ENCODE measurements at regions not wholly inside any gene's neighbourhood (a gene's known extent, or its start where the extent isn't known, plus 50 kb on each side); places are given as distances from the start of the nearest gene placed in this dataset.

DNA sequence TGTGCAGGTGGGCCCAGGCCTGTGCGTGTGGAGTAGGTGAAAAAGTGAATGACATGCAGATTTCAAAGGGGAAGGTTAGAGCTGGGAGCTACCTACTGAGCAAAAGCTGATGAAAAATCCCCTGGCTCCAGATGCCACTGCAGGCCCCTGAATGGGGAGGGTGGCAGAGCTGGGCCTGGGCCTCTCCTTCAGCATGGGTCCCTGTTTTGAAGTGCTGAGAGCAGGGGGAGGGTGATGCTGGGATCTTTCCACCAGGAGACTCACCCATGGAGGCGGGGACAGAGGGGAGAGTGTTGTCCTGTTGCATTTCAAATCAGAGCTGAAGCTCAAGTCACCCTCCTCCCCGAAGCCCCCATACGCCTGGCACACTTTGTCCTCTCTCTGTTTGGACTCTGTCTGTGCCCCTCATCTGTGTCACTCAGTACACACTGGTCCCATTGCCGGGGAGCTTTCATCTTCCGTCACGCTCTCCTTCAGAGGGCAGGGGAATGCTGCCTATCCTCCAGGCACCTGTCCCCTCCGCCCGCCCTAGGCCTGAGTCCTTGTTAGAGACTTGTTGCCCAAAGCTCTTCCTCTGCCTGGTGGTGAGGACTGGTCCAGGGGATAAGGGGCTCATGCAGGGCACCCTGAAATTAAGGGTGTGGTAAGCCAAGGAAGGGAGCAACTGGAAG lies 206.6 kb downstream of the HAUS1 start:
- TF ChIP-seq, protein P1, sequence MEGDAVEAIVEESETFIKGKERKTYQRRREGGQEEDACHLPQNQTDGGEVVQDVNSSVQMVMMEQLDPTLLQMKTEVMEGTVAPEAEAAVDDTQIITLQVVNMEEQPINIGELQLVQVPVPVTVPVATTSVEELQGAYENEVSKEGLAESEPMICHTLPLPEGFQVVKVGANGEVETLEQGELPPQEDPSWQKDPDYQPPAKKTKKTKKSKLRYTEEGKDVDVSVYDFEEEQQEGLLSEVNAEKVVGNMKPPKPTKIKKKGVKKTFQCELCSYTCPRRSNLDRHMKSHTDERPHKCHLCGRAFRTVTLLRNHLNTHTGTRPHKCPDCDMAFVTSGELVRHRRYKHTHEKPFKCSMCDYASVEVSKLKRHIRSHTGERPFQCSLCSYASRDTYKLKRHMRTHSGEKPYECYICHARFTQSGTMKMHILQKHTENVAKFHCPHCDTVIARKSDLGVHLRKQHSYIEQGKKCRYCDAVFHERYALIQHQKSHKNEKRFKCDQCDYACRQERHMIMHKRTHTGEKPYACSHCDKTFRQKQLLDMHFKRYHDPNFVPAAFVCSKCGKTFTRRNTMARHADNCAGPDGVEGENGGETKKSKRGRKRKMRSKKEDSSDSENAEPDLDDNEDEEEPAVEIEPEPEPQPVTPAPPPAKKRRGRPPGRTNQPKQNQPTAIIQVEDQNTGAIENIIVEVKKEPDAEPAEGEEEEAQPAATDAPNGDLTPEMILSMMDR (IDR thresholded peaks at IDR 0.05; ENCODE audit: insufficient read depth, low read depth, low read length, missing control alignments) = no peak
- no peak for DNase-seq (ENCODE audit: low read depth)
- H3K4me3 ChIP-seq (ENCODE audit: low read length) = no peak overlapping the region

DNA sequence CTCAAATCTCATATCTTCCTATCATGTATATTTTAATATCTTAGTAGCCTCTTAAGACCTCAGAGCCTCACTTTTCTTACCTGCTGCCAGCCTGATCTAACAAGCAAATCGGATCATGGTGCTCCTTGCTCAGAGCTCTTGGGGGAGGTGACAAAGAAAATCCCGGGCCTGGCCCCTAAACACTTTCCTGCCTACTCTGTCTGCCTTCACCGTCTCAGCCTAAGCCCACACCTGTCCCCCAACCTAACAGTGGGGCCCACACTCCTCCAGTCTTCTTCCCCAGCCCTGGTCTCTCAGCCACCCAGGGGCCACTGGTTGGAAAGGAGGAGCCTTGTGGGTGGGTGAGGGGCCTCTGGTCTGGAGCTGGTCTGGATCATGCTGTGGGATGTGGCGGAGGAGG lies 207.3 kb downstream of the HAUS1 start:
- DNase-seq (ENCODE audit: low read depth) = no peak
- H3K4me3 ChIP-seq (ENCODE audit: low read length) = no peak overlapping the region
- TF ChIP-seq, protein P1 (IDR thresholded peaks at IDR 0.05; ENCODE audit: insufficient read depth, low read depth, low read length, missing control alignments) = no peak

DNA sequence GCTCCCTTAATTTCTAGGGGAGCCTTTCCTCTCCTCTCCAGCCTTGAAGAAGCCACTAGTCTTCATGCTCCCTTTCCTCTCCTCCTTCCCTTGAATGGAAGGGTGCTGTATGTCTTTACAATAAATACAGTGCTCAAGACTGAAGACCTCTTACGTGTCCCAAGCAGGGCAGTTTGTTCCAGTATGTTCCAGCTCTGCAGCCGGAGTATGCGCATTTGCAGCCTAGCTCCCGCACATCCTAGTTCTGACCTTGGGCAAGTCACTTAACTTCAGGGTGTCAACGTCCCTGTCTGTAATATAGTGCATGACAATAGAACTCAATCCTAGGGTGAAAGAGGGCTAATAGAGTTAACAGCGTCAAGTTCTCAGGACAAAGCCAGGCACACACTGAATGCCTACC lies 208.0 kb downstream of the HAUS1 start:
- DNase-seq (ENCODE audit: low read depth) = no peak
- TF ChIP-seq, protein P1 (IDR thresholded peaks at IDR 0.05; ENCODE audit: insufficient read depth, low read depth, low read length, missing control alignments) = no peak
- H3K4me3 ChIP-seq (ENCODE audit: low read length) = no peak overlapping the region

DNA sequence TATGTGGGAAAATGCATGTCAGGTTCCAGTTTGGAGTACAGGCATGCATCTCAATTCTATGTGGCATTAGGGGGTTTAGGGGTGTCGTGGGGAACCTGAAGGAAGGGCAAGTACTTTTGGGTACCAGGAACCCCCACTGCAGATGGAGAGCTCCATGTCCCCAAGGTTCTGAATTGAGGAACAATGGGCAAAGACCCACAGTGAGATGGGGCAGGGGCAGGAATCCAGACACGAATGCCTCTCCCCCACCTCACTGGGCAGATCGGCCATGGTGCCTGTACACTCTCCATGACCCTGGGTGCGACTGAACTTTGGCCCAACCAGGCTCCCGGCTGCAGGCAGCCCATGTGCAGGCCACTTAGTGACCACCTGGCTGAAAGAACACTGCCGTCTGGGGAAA lies 209.3 kb downstream of the HAUS1 start:
- TF ChIP-seq, protein P1 (IDR thresholded peaks at IDR 0.05; ENCODE audit: insufficient read depth, low read depth, low read length, missing control alignments) = no peak
- H3K4me3 ChIP-seq (ENCODE audit: low read length) = no peak overlapping the region
- no peak for DNase-seq (ENCODE audit: low read depth)

DNA sequence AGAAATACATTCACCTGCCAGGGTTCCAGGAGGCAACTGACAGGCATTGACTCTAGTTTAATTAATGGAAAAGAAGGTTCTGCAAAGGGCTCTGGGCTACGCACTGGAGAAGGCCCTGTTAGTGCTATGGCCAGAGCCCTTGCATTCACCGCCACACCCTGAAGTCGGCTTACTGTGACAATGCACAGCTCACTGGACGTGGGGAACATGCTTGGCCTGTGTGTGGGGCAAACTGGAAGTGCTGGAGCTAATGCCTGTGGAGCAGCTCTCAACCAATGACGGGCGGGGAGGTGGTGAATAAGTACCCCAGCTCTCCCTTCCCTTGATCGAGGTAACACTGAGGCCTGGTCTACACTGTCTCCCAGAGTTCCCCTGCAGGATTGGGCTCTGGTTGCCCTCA lies 209.8 kb downstream of the HAUS1 start:
- TF ChIP-seq, protein P1 (IDR thresholded peaks at IDR 0.05; ENCODE audit: insufficient read depth, low read depth, low read length, missing control alignments) = no peak
- DNase-seq (ENCODE audit: low read depth) = no peak

DNA sequence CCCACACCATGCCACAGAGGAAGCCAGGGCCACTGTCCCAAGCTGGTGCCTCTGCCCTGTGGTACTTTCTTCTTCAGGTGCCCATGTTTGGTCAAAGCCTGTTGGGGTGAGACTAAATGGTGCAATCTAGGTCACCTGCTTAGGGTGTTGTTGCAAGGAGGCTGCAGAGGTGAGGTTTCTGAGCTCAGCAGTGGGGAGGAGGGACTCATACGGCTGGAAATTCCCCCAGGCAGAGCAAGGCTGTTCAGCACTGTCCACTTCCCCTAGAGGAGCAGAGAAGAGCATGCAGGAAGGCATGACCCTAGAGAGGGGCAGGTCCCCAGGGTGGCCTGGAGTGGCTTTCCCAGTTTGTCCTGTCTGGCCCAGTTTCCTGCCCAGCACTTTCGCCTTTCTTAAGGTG lies 211.0 kb downstream of the HAUS1 start:
- TF ChIP-seq, protein P1 (IDR thresholded peaks at IDR 0.05; ENCODE audit: insufficient read depth, low read depth, low read length, missing control alignments) = no peak
- no peak overlapping the region for H3K4me3 ChIP-seq (ENCODE audit: low read length)
- DNase-seq (ENCODE audit: low read depth) = no peak

More for the DNA sequence above, 209.8 kb downstream of the HAUS1 start:
- H3K4me3 ChIP-seq (ENCODE audit: low read length) = no peak overlapping the region

DNA sequence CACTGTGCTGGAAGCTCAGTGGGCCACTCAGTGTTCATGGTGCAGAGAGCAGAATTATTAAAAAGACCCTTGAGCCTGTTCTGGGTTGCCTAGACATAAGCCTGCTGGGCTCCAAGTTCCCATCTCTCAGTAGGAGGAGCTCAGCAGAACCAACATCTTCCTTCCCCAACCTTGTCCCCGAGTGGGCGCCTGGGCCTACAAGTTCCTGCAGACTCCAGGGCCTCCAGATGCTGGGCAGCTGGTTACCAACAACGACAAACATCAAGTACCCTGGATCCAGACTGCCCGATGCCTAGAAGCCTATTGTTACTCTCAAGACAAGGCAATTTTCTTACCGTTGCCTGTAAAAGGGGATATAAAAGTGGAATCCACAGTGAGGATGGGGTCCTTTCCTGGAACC lies 214.2 kb downstream of the HAUS1 start:
- TF ChIP-seq, protein P1 (IDR thresholded peaks at IDR 0.05; ENCODE audit: insufficient read depth, low read depth, low read length, missing control alignments) = no peak
- no peak for DNase-seq (ENCODE audit: low read depth)
- H3K4me3 ChIP-seq (ENCODE audit: low read length) = no peak overlapping the region
